Lung (tissue), 11 donors: ENCODE measurements at regions not wholly inside any gene's neighbourhood (a gene's known extent, or its start where the extent isn't known, plus 50 kb on each side); places are given as distances from the start of the nearest gene placed in this dataset.

Experiments used
- ATAC-seq: fragments of 200-7000 bp; cut with Tn5 transposase; one replicate; pipeline ENCODE4 v1.9.1; 2020; ENCODE audit warnings: moderate number of reproducible peaks; ENCODE audit not compliant: insufficient read depth, low FRiP score
- DNase-seq, 3 donors: peaks; one replicate each; pipeline ENCODE4 v3.0.0-alpha.2; 2013 to 2017
- H3K27ac ChIP-seq, 2 donors: one replicate each; pipeline ENCODE4 v1.5.1; 2013; ENCODE audit warnings: mild to moderate bottlenecking in 2 of 2, moderate library complexity in 2 of 2, control low read depth in 1 of 2, inconsistent platforms in 1 of 2, low read depth in 1 of 2, low read length in 1 of 2
- H3K27me3 ChIP-seq, 3 donors: one replicate each; pipeline ENCODE4 v1.5.1; 2013; ENCODE audit warnings: low read length in 2 of 3; ENCODE audit not compliant: control insufficient read depth in 3 of 3, insufficient read depth in 3 of 3
- H3K36me3 ChIP-seq, 4 donors: one replicate each; pipeline ENCODE4 v1.5.1; 2013; ENCODE audit warnings: low read length in 4 of 4, mild to moderate bottlenecking in 1 of 4, moderate library complexity in 1 of 4; ENCODE audit not compliant: control insufficient read depth in 4 of 4, insufficient read depth in 4 of 4
- H3K4me1 ChIP-seq, 5 donors: one replicate each; pipeline ENCODE4 v1.5.1; 2013; ENCODE audit warnings: low read length in 5 of 5, mild to moderate bottlenecking in 2 of 5, moderate library complexity in 1 of 5; ENCODE audit not compliant: control insufficient read depth in 5 of 5, insufficient read depth in 5 of 5
- H3K4me3 ChIP-seq: one replicate; pipeline ENCODE4 v1.5.1; 2013; ENCODE audit warnings: mild to moderate bottlenecking, control low read depth, moderate library complexity
- H3K9ac ChIP-seq, 2 donors: one replicate each; pipeline ENCODE4 v1.5.1; 2013; ENCODE audit warnings: low read length in 2 of 2, control low read depth in 1 of 2; ENCODE audit not compliant: insufficient read depth in 1 of 2
- H3K9me3 ChIP-seq, 4 donors: one replicate each; pipeline ENCODE4 v1.5.1; 2013; ENCODE audit warnings: low read length in 3 of 4, mild to moderate bottlenecking in 1 of 4, moderate library complexity in 1 of 4; ENCODE audit not compliant: control insufficient read depth in 4 of 4, insufficient read depth in 3 of 4
- CTCF ChIP-seq: IDR thresholded peaks from 2 replicates; pipeline ENCODE4 v1.5.1; 2012; ENCODE audit warnings: mild to moderate bottlenecking; ENCODE audit errors: control extremely low read depth, extremely low read depth
- WGBS, 2 donors: extraction: QIAGEN DNeasy Blood & Tissue Kit; methylation state at CpG; one replicate each; pipeline ENCODE4 v1.1.7; 2013; 5-methylcytosine and 5-hydroxymethylcytosine counted together
- donor health status: control.
- donor health status: control.
- donor health status: Bipolar disorder and iron deficiency.
- donor health status: healthy.
- donor health status: DM: yes; HTN: yes; CAD: no.

GRCh38 chr4:27629532-27630225 lies 769.0 kb downstream of the STIM2 start:
- Histone ChIP-seq H3K36me3 (no peaks in the 10 kb centered on the region), H3K27ac (no peak overlapping the region), H3K9me3 (no peaks in the 10 kb centered on the region), H3K4me3 (no peak overlapping the region), H3K9ac (no peak overlapping the region), H3K27me3 (no peaks in the 10 kb centered on the region), H3K4me1 (peaks cover 0 to 4% (median 0%) of the 10 kb centered on the region in 5 donors)
- TF ChIP-seq CTCF, result no peak
- WGBS, 2 donors, result 62 to 75% methylated on average over 7 of the region's 7 CpGs
- no peak for ATAC-seq
- DNase-seq, result no peak

- no peak for ATAC-seq
- H3K27me3 ChIP-seq, result no peaks in the 10 kb centered on the region
These were observed 775.6 kb downstream of the STIM2 start for GRCh38 chr4:27635936-27636913.

GRCh38 chr4:27638163-27638915 lies 777.7 kb downstream of the STIM2 start:
- H3K4me1 ChIP-seq, result no peaks in the 10 kb centered on the region
- H3K27ac ChIP-seq, result no peak overlapping the region
- H3K27me3 ChIP-seq, result no peaks in the 10 kb centered on the region
- no peak for TF ChIP-seq CTCF
- H3K9ac ChIP-seq, result no peak overlapping the region
- 69 to 76% methylated on average over 2 of the region's 2 CpGs for WGBS, 2 donors
- ATAC-seq (no peak), DNase-seq (no peak)
- H3K4me3 ChIP-seq, result no peak overlapping the region
- H3K36me3 ChIP-seq, result no peaks in the 10 kb centered on the region
- no peaks in the 10 kb centered on the region for H3K9me3 ChIP-seq

More at GRCh38 chr4:27635936-27636913, 775.6 kb downstream of the STIM2 start:
- Histone ChIP-seq H3K27ac (no peak overlapping the region), H3K4me1 (no peaks in the 10 kb centered on the region), H3K9ac (no peak overlapping the region), H3K36me3 (no peaks in the 10 kb centered on the region), H3K9me3 (no peaks in the 10 kb centered on the region), H3K4me3 (no peak overlapping the region)
- TF ChIP-seq CTCF, result no peak
- no peak for DNase-seq
- WGBS, 2 donors, result 87 to 94% methylated on average over 6 of the region's 6 CpGs
